Vagina (tissue), 2 donors: ENCODE measurements at regions not wholly inside any gene's neighbourhood (a gene's known extent, or its start where the extent isn't known, plus 50 kb on each side); places are given as distances from the start of the nearest gene placed in this dataset.

Source experiments
- DNase-seq, 2 donors: peaks; one replicate each; pipeline ENCODE4 v3.0.0-alpha.2; 2017; ENCODE audit errors: extremely low spot score in 2 of 2
- H3K27ac ChIP-seq: fragments of 200-600 bp; sonication (generic); one replicate; pipeline ENCODE4 v1.5.1; 2019
- H3K27me3 ChIP-seq: fragments of 200-600 bp; sonication (generic); one replicate; pipeline ENCODE4 v1.5.1; 2019
- H3K36me3 ChIP-seq, 2 donors: fragments of 200-600 bp; sonication (generic); one replicate each; pipeline ENCODE4 v1.5.1; 2017 to 2019
- H3K4me1 ChIP-seq: fragments of 200-600 bp; sonication (generic); one replicate; pipeline ENCODE4 v1.5.1; 2019
- H3K4me3 ChIP-seq, 2 donors: fragments of 200-600 bp; sonication (generic); 1 replicate in 1 of 2; 2 replicates in 1 of 2; pipeline ENCODE4 v1.5.1; 2016 to 2019
- H3K9me3 ChIP-seq: fragments of 200-600 bp; sonication (generic); one replicate; pipeline ENCODE4 v1.5.1; 2019
- CTCF ChIP-seq, 3 experiments: fragments of 450-650 bp in 2 of 3; fragments of 200-600 bp in 1 of 3; sonication (generic) in 1 of 3; IDR thresholded peaks; one replicate each; pipeline ENCODE4 v1.5.1; 2017 to 2019; ENCODE audit warnings: antibody characterized with exemption in 3 of 3, mild to moderate bottlenecking in 2 of 3, moderate library complexity in 2 of 3
- POLR2A ChIP-seq, 2 donors: fragments of 450-650 bp; IDR thresholded peaks; one replicate each; pipeline ENCODE4 v1.6.1; 2017; ENCODE audit warnings: antibody characterized with exemption in 2 of 2, mild to moderate bottlenecking in 2 of 2, moderate library complexity in 2 of 2
- POLR2AphosphoS5 ChIP-seq, 2 donors: sonication (generic); formaldehyde crosslinking; IDR thresholded peaks; one replicate each; pipeline ENCODE4 v1.9.0; 2017; ENCODE audit warnings: antibody characterized with exemption in 2 of 2, mild to moderate bottlenecking in 2 of 2, low read depth in 1 of 2; ENCODE audit not compliant: insufficient read depth in 1 of 2
- intact Hi-C: fragments of 100-400 bp; cut with DNase I; formaldehyde crosslinking; loops from one replicate; pipeline ENCODE4 v1.15.1; 2023

- no peak for DNase-seq
- intact Hi-C loops = no loop called here
Measured at GRCh38 chr15:88748651-88749050, 54.6 kb upstream of the ACAN start.

GRCh38 chr15:88749699-88750098 lies 53.5 kb upstream of the ACAN start:
- H3K27me3 ChIP-seq = no peaks in the 10 kb centered on the region
- intact Hi-C loops = no loop called here
- H3K4me1 ChIP-seq = no peaks in the 10 kb centered on the region
- no peak for TF ChIP-seq CTCF (IDR thresholded peaks at IDR 0.05)
- no peak for TF ChIP-seq POLR2AphosphoS5 (IDR thresholded peaks at IDR 0.05; ENCODE audit: insufficient read depth in 1 of 2, low read depth in 1 of 2)
- no peak for TF ChIP-seq POLR2A (IDR thresholded peaks at IDR 0.05)
- no peak overlapping the region for H3K4me3 ChIP-seq
- DNase-seq = no peak
- no peak overlapping the region for H3K27ac ChIP-seq
- H3K9me3 ChIP-seq = no peaks in the 10 kb centered on the region
- H3K36me3 ChIP-seq = no peaks in the 10 kb centered on the region

More at GRCh38 chr15:88748651-88749050, 54.6 kb upstream of the ACAN start:
- H3K4me3 ChIP-seq = no peak overlapping the region
- no peaks in the 10 kb centered on the region for H3K27me3 ChIP-seq
- no peak overlapping the region for H3K27ac ChIP-seq
- H3K9me3 ChIP-seq = no peaks in the 10 kb centered on the region
- TF ChIP-seq CTCF (IDR thresholded peaks at IDR 0.05) = no peak
- TF ChIP-seq POLR2A (IDR thresholded peaks at IDR 0.05) = no peak
- no peak for TF ChIP-seq POLR2AphosphoS5 (IDR thresholded peaks at IDR 0.05; ENCODE audit: insufficient read depth in 1 of 2, low read depth in 1 of 2)
- H3K36me3 ChIP-seq = no peaks in the 10 kb centered on the region
- no peaks in the 10 kb centered on the region for H3K4me1 ChIP-seq

- H3K27me3 ChIP-seq = no peaks in the 10 kb centered on the region
- TF ChIP-seq POLR2AphosphoS5 (IDR thresholded peaks at IDR 0.05; ENCODE audit: insufficient read depth in 1 of 2, low read depth in 1 of 2) (no peak), POLR2A (IDR thresholded peaks at IDR 0.05) (no peak), CTCF (IDR thresholded peaks at IDR 0.05) (no peak)
- no peak overlapping the region for H3K27ac ChIP-seq
- H3K9me3 ChIP-seq = no peaks in the 10 kb centered on the region
- no peaks in the 10 kb centered on the region for H3K36me3 ChIP-seq
- intact Hi-C loops = no loop called here
- no peak overlapping the region for H3K4me3 ChIP-seq
- H3K4me1 ChIP-seq = no peaks in the 10 kb centered on the region
- no peak for DNase-seq
Measured at GRCh38 chr15:88752501-88752900, 50.7 kb upstream of the ACAN start.

- intact Hi-C loops = no loop called here
- H3K36me3 ChIP-seq = no peaks in the 10 kb centered on the region
- no peak for TF ChIP-seq POLR2A (IDR thresholded peaks at IDR 0.05)
- no peak for TF ChIP-seq POLR2AphosphoS5 (IDR thresholded peaks at IDR 0.05; ENCODE audit: insufficient read depth in 1 of 2, low read depth in 1 of 2)
- H3K4me1 ChIP-seq = no peaks in the 10 kb centered on the region
- peak in 1 of 2 donors; percentile 8 for DNase-seq
- no peak overlapping the region for H3K27ac ChIP-seq
- H3K9me3 ChIP-seq = no peaks in the 10 kb centered on the region
- no peaks in the 10 kb centered on the region for H3K27me3 ChIP-seq
- H3K4me3 ChIP-seq = no peak overlapping the region
Measured at GRCh38 chr15:88752951-88753350, 50.3 kb upstream of the ACAN start.
